Keratinocyte (primary cell): ENCODE measurements at regions not wholly inside any gene's neighbourhood (a gene's known extent, or its start where the extent isn't known, plus 50 kb on each side); places are given as distances from the start of the nearest gene placed in this dataset.

Source experiments
- DNase-seq: peaks from one replicate; pipeline ENCODE4 v3.0.0-alpha.2; 2011; ENCODE audit warnings: low read depth, missing footprints, low spot score
- FAIRE-seq: peaks from 2 replicates; lab custom pipeline; 2011; peaks lifted over from hg19 to GRCh38; lab: Jason Lieb, UNC
- H2AFZ ChIP-seq: 2 replicates; pipeline ENCODE4 v1.6.0; 2012; ENCODE audit warnings: low read length, control low read depth, inconsistent platforms; ENCODE audit not compliant: control insufficient read depth
- H3K27ac ChIP-seq: 2 replicates; pipeline ENCODE4 v1.5.1; 2011; ENCODE audit warnings: low read length; ENCODE audit not compliant: control insufficient read depth, insufficient read depth
- H3K27me3 ChIP-seq: 3 replicates; pipeline ENCODE4 v1.6.0; 2011; ENCODE audit warnings: low read length; ENCODE audit not compliant: control insufficient read depth, insufficient read depth; ENCODE audit errors: extremely low read depth
- H3K36me3 ChIP-seq, 2 experiments: 2 replicates in 1 of 2; 3 replicates in 1 of 2; pipeline ENCODE4 v1.5.1; 2011; ENCODE audit warnings: low read length in 2 of 2, mild to moderate bottlenecking in 1 of 2; ENCODE audit not compliant: control insufficient read depth in 2 of 2, insufficient read depth in 2 of 2; ENCODE audit errors: extremely low read depth in 1 of 2
- H3K4me1 ChIP-seq: 3 replicates; pipeline ENCODE4 v1.5.1; 2011; ENCODE audit warnings: low read length; ENCODE audit not compliant: control insufficient read depth, insufficient read depth; ENCODE audit errors: extremely low read depth
- H3K4me2 ChIP-seq: 3 replicates; pipeline ENCODE4 v1.6.0; 2011; ENCODE audit warnings: low read depth, low read length; ENCODE audit not compliant: control insufficient read depth, insufficient read depth; ENCODE audit errors: extremely low read depth
- H3K4me3 ChIP-seq, 3 experiments: fragments of 200-600 bp in 1 of 3; sonication (generic) in 1 of 3; 2 replicates in 2 of 3; 3 replicates in 1 of 3; pipeline ENCODE4 v1.5.1; 2011 to 2016; ENCODE audit warnings: low read length in 3 of 3, mild to moderate bottlenecking in 3 of 3, control low read depth in 2 of 3, inconsistent platforms in 1 of 3, low read depth in 1 of 3, mixed read lengths in 1 of 3, mixed run types in 1 of 3, moderate library complexity in 1 of 3; ENCODE audit not compliant: control insufficient read depth in 2 of 3, insufficient read depth in 2 of 3; ENCODE audit errors: extremely low read depth in 1 of 3
- H3K79me2 ChIP-seq: 2 replicates; pipeline ENCODE4 v1.6.0; 2012; ENCODE audit warnings: low read length; ENCODE audit not compliant: control insufficient read depth, insufficient read depth
- H3K9ac ChIP-seq: 3 replicates; pipeline ENCODE4 v1.6.0; 2011; ENCODE audit warnings: low read length; ENCODE audit not compliant: control insufficient read depth, insufficient read depth; ENCODE audit errors: extremely low read depth
- H3K9me1 ChIP-seq: 3 replicates; pipeline ENCODE4 v1.6.0; 2011; ENCODE audit warnings: low read length; ENCODE audit not compliant: control insufficient read depth, insufficient read depth; ENCODE audit errors: extremely low read depth
- H3K9me3 ChIP-seq: 2 replicates; pipeline ENCODE4 v1.5.1; 2012; ENCODE audit warnings: low read depth, low read length; ENCODE audit not compliant: control insufficient read depth
- H4K20me1 ChIP-seq: 3 replicates; pipeline ENCODE4 v1.6.0; 2011; ENCODE audit warnings: low read length; ENCODE audit not compliant: control insufficient read depth, insufficient read depth; ENCODE audit errors: extremely low read depth
- EZH2 ChIP-seq: IDR thresholded peaks from one replicate; pipeline ENCODE4 v1.6.1; 2012; ENCODE audit warnings: inconsistent platforms, mild to moderate bottlenecking, low read length, moderate library complexity
- dilution Hi-C: fragments of 300-500 bp; cut with MboI; formaldehyde crosslinking; loops from one replicate; pipeline ENCODE4 v1.7.0; 2020; ENCODE audit warnings: low sequenced_read_pairs; ENCODE audit not compliant: extremely low pct_ligation_motif_present
- TF ChIP-seq, protein P1 (sequence below), 3 experiments: IDR thresholded peaks in 1 of 3; conservative IDR thresholded peaks in 1 of 3; optimal IDR thresholded peaks in 1 of 3; 2 replicates in 2 of 3; 3 replicates in 1 of 3; pipeline versions ENCODE3 to v1.5.1; 2011; ENCODE audit warnings: low read length in 3 of 3, mild to moderate bottlenecking in 3 of 3, moderate library complexity in 2 of 3, control low read depth in 1 of 3, inconsistent platforms in 1 of 3; ENCODE audit not compliant: insufficient read depth in 2 of 3; ENCODE audit errors: extremely low read depth in 1 of 3

- H3K79me2 ChIP-seq: no peaks in the 10 kb centered on the region
- DNase-seq: no peak
- TF ChIP-seq, protein P1, sequence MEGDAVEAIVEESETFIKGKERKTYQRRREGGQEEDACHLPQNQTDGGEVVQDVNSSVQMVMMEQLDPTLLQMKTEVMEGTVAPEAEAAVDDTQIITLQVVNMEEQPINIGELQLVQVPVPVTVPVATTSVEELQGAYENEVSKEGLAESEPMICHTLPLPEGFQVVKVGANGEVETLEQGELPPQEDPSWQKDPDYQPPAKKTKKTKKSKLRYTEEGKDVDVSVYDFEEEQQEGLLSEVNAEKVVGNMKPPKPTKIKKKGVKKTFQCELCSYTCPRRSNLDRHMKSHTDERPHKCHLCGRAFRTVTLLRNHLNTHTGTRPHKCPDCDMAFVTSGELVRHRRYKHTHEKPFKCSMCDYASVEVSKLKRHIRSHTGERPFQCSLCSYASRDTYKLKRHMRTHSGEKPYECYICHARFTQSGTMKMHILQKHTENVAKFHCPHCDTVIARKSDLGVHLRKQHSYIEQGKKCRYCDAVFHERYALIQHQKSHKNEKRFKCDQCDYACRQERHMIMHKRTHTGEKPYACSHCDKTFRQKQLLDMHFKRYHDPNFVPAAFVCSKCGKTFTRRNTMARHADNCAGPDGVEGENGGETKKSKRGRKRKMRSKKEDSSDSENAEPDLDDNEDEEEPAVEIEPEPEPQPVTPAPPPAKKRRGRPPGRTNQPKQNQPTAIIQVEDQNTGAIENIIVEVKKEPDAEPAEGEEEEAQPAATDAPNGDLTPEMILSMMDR (optimal IDR thresholded peaks at IDR 0.05 in 1 of 3, IDR thresholded peaks at IDR 0.05 in 1 of 3, conservative IDR thresholded peaks at IDR 0.05 in 1 of 3; ENCODE audit: extremely low read depth in 1 of 3, insufficient read depth in 2 of 3, low read length in 3 of 3): no peak
- TF ChIP-seq EZH2: no peak
- no peak overlapping the region for H3K4me3 ChIP-seq
- H3K27me3 ChIP-seq: peaks cover 3% of the 10 kb centered on the region
- H4K20me1 ChIP-seq: no peaks in the 10 kb centered on the region
- no peaks in the 10 kb centered on the region for H3K36me3 ChIP-seq
- no peak overlapping the region for H3K27ac ChIP-seq
- no peak overlapping the region for H2AFZ ChIP-seq
- no peaks in the 10 kb centered on the region for H3K4me1 ChIP-seq
- no peaks in the 10 kb centered on the region for H3K9me3 ChIP-seq
- no peak for FAIRE-seq
- no peak overlapping the region for H3K9ac ChIP-seq
- dilution Hi-C loops: no loop called here
- H3K4me2 ChIP-seq: no peak overlapping the region
- no peaks in the 10 kb centered on the region for H3K9me1 ChIP-seq
These were observed 326.5 kb upstream of the TBX3 start for GRCh38 chr12:115010324-115010995.

- Histone ChIP-seq H3K4me1 (no peaks in the 10 kb centered on the region), H3K4me3 (no peak overlapping the region), H3K27ac (no peak overlapping the region), H3K4me2 (no peak overlapping the region), H3K36me3 (no peaks in the 10 kb centered on the region), H3K79me2 (no peaks in the 10 kb centered on the region), H4K20me1 (no peaks in the 10 kb centered on the region), H2AFZ (no peak overlapping the region), H3K9me1 (no peaks in the 10 kb centered on the region), H3K27me3 (peaks cover 3% of the 10 kb centered on the region), H3K9me3 (no peaks in the 10 kb centered on the region), H3K9ac (no peak overlapping the region)
- no peak for DNase-seq
- dilution Hi-C loops: no loop called here
- no peak for TF ChIP-seq EZH2
- TF ChIP-seq, protein P1 (optimal IDR thresholded peaks at IDR 0.05 in 1 of 3, IDR thresholded peaks at IDR 0.05 in 1 of 3, conservative IDR thresholded peaks at IDR 0.05 in 1 of 3; ENCODE audit: extremely low read depth in 1 of 3, insufficient read depth in 2 of 3, low read length in 3 of 3): no peak
- FAIRE-seq: no peak
These were observed 325.0 kb upstream of the TBX3 start for GRCh38 chr12:115008929-115009328.
